ENCODE measurements at regions not wholly inside any gene's neighbourhood (a gene's known extent, or its start where the extent isn't known, plus 50 kb on each side); places are given as distances from the start of the nearest gene placed in this dataset.
A peak's percentile ranks its signal among the peaks of the same experiment; 100 is the strongest.

- DNase-seq, result no peak
Measured at GRCh38 chrX:110408949-110409588, 50.4 kb downstream of the RTL9 start.

GRCh38 chrX:110409925-110410324 is 51.3 kb downstream of the RTL9 start:
- DNase-seq, result no peak

GRCh38 chrX:110410603-110411002 is 52.0 kb downstream of the RTL9 start:
- DNase-seq, result no peak

- DNase-seq, result peak; percentile 61
Measured at GRCh38 chrX:110412971-110413726, 54.5 kb downstream of the RTL9 start.

- DNase-seq, result no peak
Measured at GRCh38 chrX:110413727-110414124, 55.1 kb downstream of the RTL9 start.

- DNase-seq, result no peak
Measured at GRCh38 chrX:110414273-110414672, 55.6 kb downstream of the RTL9 start.

- DNase-seq, result no peak
Measured at GRCh38 chrX:110414679-110415439, 56.2 kb downstream of the RTL9 start.

GRCh38 chrX:110415440-110416170 is 57.0 kb downstream of the RTL9 start:
- no peak for DNase-seq

- no peak for DNase-seq
Measured at GRCh38 chrX:110417128-110417527, 58.5 kb downstream of the RTL9 start.

- peak; percentile 24 for DNase-seq
Measured at GRCh38 chrX:110418316-110419235, 59.9 kb downstream of the RTL9 start.

- no peak for DNase-seq
Measured at GRCh38 chrX:110419512-110419911, 60.9 kb downstream of the RTL9 start.

GRCh38 chrX:110420771-110421499 is 62.3 kb downstream of the RTL9 start:
- DNase-seq, result no peak

- DNase-seq, result no peak
Measured at GRCh38 chrX:110421500-110422455, 63.1 kb downstream of the RTL9 start.

GRCh38 chrX:110425222-110426154 is 66.8 kb downstream of the RTL9 start:
- DNase-seq, result no peak

GRCh38 chrX:110426155-110426504 is 67.5 kb downstream of the RTL9 start:
- no peak for DNase-seq

GRCh38 chrX:110427076-110427475 is 68.4 kb downstream of the RTL9 start:
- DNase-seq, result no peak

- no peak for DNase-seq
Measured at GRCh38 chrX:110428144-110428543, 69.5 kb downstream of the RTL9 start.

- DNase-seq, result no peak
Measured at GRCh38 chrX:110430293-110431076, 71.8 kb downstream of the RTL9 start.

Data from 8988T (cell line).